ENCODE measurements at regions not wholly inside any gene's neighbourhood (a gene's known extent, or its start where the extent isn't known, plus 50 kb on each side); places are given as distances from the start of the nearest gene placed in this dataset.

GRCh38 chr20:34163307-34163706, 51.3 kb upstream of the EIF2S2 start:
- DNase-seq: no peak

GRCh38 chr20:34164381-34164984, 52.4 kb upstream of the EIF2S2 start:
- no peak for DNase-seq

- DNase-seq: no peak
Measured at GRCh38 chr20:34165018-34165619, 53.1 kb upstream of the EIF2S2 start.

- DNase-seq: no peak
Measured at GRCh38 chr20:34171640-34172039, 59.6 kb upstream of the EIF2S2 start.

GRCh38 chr20:34172926-34173325, 60.9 kb upstream of the EIF2S2 start:
- DNase-seq: no peak

GRCh38 chr20:34175079-34175478, 63.0 kb upstream of the EIF2S2 start:
- no peak for DNase-seq

- DNase-seq: no peak
Measured at GRCh38 chr20:34175879-34176278, 63.8 kb upstream of the EIF2S2 start.

- DNase-seq: no peak
Measured at GRCh38 chr20:34177052-34177451, 64.2 kb upstream of the ASIP start.

GRCh38 chr20:34179637-34180360, 61.4 kb upstream of the ASIP start:
- no peak for DNase-seq

- no peak for DNase-seq
Measured at GRCh38 chr20:34180460-34181120, 60.6 kb upstream of the ASIP start.

- no peak for DNase-seq
Measured at GRCh38 chr20:34181484-34181883, 59.7 kb upstream of the ASIP start.

GRCh38 chr20:34185766-34186620, 55.2 kb upstream of the ASIP start:
- no peak for DNase-seq

GRCh38 chr20:34189572-34190163, 51.6 kb upstream of the ASIP start:
- DNase-seq: no peak

- no peak for DNase-seq
Measured at GRCh38 chr20:34190262-34190661, 51.0 kb upstream of the ASIP start.

- peak; percentile 89 for DNase-seq
Measured at GRCh38 chr20:34190679-34191090, 50.5 kb upstream of the ASIP start.

Data from islet precursor cell (in vitro differentiated cells).